OCI-LY3 (cell line): ENCODE measurements at regions not wholly inside any gene's neighbourhood (a gene's known extent, or its start where the extent isn't known, plus 50 kb on each side); places are given as distances from the start of the nearest gene placed in this dataset.
A peak's percentile ranks its signal among the peaks of the same experiment; 100 is the strongest.

Experiments
- H2AFZ ChIP-seq: fragments of 200-600, 300-600 bp; shearing (Covaris generic); 2 replicates; pipeline ENCODE4 v1.6.0; 2014; ENCODE audit warnings: antibody characterized with exemption, low read depth, low read length
- H3K27ac ChIP-seq: fragments of 200-600, 300-600 bp; sonication (generic); 2 replicates; pipeline ENCODE4 v1.5.1; 2014; ENCODE audit warnings: mild to moderate bottlenecking, low read length, moderate library complexity, mixed read lengths
- H3K27me3 ChIP-seq: fragments of 200-600, 300-600 bp; sonication (generic); 2 replicates; pipeline ENCODE4 v1.6.1; 2014; ENCODE audit warnings: low read depth, low read length, mixed read lengths
- H3K36me3 ChIP-seq: fragments of 200-600, 300-600 bp; sonication (generic); replicated peaks from 2 replicates; pipeline ENCODE3; 2014; ENCODE audit warnings: low read depth, low read length, mixed read lengths
- H3K4me1 ChIP-seq: fragments of 300-600, 200-600 bp; sonication (generic); 2 replicates; pipeline ENCODE4 v1.6.1; 2014; ENCODE audit warnings: low read length, mixed read lengths
- H3K4me2 ChIP-seq: fragments of 200-600, 300-600 bp; sonication (generic); 2 replicates; pipeline ENCODE4 v1.6.1; 2014; ENCODE audit warnings: low read length, mixed read lengths
- H3K4me3 ChIP-seq: fragments of 300-600, 200-600 bp; sonication (generic); 2 replicates; pipeline ENCODE4 v1.5.1; 2014; ENCODE audit warnings: antibody characterized with exemption, mild to moderate bottlenecking, low read length, moderate library complexity
- H3K79me2 ChIP-seq: fragments of 300-600, 200-600 bp; shearing (Covaris generic); 2 replicates; pipeline ENCODE4 v1.6.1; 2014; ENCODE audit warnings: mild to moderate bottlenecking, low read length, mixed read lengths
- H3K9ac ChIP-seq: fragments of 300-600, 200-600 bp; shearing (Covaris generic); 2 replicates; pipeline ENCODE4 v1.6.0; 2014; ENCODE audit warnings: mild to moderate bottlenecking, low read length, moderate library complexity
- H3K9me3 ChIP-seq: fragments of 200-600, 300-600 bp; shearing (Covaris generic); 2 replicates; pipeline ENCODE4 v1.6.1; 2014; ENCODE audit warnings: low read length, mixed read lengths; ENCODE audit not compliant: insufficient read depth
- H4K20me1 ChIP-seq: fragments of 200-600, 300-600 bp; sonication (generic); 2 replicates; pipeline ENCODE4 v1.6.1; 2016; ENCODE audit warnings: low read length, mixed read lengths; ENCODE audit not compliant: insufficient read depth
- EZH2phosphoT487 ChIP-seq: fragments of 200-600 bp; shearing (Covaris generic); IDR thresholded peaks from 2 replicates; pipeline ENCODE4 v1.6.1; 2018; ENCODE audit warnings: antibody characterized with exemption, mixed run types, low read depth
- TF ChIP-seq, protein P1 (sequence below): fragments of 200-600, 300-600 bp; sonication (generic); IDR thresholded peaks from 2 replicates; pipeline ENCODE4 v1.5.1; 2014; ENCODE audit warnings: antibody characterized with exemption, low read length, low read depth

DNA sequence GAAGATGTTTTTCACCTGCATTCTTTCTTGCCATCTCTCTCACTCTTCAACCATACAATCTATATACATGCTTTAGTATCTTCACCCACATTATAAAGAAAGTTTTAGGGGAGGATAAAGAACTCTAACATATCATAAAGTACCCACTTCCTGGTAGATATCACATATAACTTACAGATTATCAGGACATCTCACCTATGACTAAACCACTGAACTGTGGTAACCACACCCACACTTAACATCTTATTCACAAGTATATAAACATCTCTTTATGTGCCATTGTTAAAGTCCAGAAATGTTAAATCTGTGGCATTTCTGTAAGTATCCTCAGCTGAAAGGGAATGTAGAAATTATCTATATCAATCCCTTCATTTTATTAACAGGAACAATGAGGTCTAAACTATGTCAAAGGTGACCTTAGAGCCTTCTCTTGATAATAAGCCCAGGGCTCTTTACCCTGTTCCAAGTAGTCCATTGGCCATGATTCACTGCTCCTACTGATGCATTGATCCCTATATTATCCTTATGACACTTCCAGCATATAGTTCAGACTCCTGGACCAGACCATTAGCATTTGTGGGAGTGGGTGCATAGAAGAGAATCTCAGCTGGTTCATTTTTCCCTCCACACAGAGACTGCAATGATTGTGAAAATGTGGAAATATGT, 182.4 kb downstream of the SUCLG1 start:
- Histone ChIP-seq H3K4me3 (no peak overlapping the region), H3K79me2 (no peaks in the 10 kb centered on the region), H3K27me3 (no peaks in the 10 kb centered on the region), H3K9me3 (no peaks in the 10 kb centered on the region), H3K36me3 (no peaks in the 10 kb centered on the region), H3K4me1 (no peaks in the 10 kb centered on the region), H3K9ac (no peak overlapping the region), H3K27ac (no peak overlapping the region), H2AFZ (no peak overlapping the region), H3K4me2 (no peak overlapping the region), H4K20me1 (no peaks in the 10 kb centered on the region)
- no peak for TF ChIP-seq EZH2phosphoT487
- TF ChIP-seq, protein P1, sequence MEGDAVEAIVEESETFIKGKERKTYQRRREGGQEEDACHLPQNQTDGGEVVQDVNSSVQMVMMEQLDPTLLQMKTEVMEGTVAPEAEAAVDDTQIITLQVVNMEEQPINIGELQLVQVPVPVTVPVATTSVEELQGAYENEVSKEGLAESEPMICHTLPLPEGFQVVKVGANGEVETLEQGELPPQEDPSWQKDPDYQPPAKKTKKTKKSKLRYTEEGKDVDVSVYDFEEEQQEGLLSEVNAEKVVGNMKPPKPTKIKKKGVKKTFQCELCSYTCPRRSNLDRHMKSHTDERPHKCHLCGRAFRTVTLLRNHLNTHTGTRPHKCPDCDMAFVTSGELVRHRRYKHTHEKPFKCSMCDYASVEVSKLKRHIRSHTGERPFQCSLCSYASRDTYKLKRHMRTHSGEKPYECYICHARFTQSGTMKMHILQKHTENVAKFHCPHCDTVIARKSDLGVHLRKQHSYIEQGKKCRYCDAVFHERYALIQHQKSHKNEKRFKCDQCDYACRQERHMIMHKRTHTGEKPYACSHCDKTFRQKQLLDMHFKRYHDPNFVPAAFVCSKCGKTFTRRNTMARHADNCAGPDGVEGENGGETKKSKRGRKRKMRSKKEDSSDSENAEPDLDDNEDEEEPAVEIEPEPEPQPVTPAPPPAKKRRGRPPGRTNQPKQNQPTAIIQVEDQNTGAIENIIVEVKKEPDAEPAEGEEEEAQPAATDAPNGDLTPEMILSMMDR = no peak

DNA sequence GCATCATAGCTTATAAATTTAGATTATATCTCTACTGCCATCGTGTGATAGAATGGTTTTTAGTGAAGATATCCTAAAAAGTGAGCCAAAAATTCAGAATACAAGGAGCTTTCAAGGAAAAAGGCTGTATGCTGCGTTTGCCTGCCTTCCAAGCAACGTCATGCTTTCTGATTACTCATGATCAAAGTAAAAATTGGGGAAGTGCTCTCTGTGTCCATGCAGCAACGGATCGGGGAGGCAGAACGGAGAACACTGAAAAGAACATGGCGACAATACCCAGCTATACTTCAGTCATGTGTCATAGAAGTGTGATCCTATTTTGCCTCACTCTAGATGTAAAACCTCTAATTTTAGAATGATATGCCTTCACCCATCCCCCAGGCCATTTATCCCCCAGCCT, 185.7 kb downstream of the SUCLG1 start:
- H3K9ac ChIP-seq = no peak overlapping the region; the same call in 1 of the 2 replicates
- H3K36me3 ChIP-seq = no peaks in the 10 kb centered on the region

DNA sequence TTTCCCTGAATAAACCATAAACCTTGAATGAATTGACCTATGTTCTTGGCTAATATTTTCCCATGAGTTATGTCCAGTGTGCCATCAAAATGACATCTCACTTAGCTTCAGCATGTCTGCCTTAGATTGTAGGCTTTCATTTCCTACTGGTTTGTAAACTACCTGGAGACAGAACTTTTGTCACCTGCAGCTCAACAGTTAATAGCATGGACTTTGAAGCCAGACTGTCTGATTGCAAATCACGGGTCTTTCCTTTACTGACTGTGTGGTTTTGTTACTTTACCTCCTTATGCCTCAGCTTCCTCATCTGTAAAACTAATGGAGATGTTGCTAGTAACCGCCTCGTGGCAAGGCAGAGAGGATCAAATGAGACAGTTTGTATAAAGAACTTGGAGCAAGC, 187.1 kb downstream of the SUCLG1 start:
- no peak overlapping the region for H3K4me2 ChIP-seq
- no peaks in the 10 kb centered on the region for H3K27me3 ChIP-seq
- no peak overlapping the region for H3K4me3 ChIP-seq
- TF ChIP-seq, protein P1 = no peak
- no peak for TF ChIP-seq EZH2phosphoT487
- no peaks in the 10 kb centered on the region for H3K79me2 ChIP-seq
- no peaks in the 10 kb centered on the region for H3K9me3 ChIP-seq
- H3K27ac ChIP-seq = no peak overlapping the region
- no peaks in the 10 kb centered on the region for H3K36me3 ChIP-seq
- no peak overlapping the region for H3K9ac ChIP-seq
- H4K20me1 ChIP-seq = no peaks in the 10 kb centered on the region
- no peak overlapping the region for H2AFZ ChIP-seq
- no peaks in the 10 kb centered on the region for H3K4me1 ChIP-seq

More for the DNA sequence above, 185.7 kb downstream of the SUCLG1 start:
- Histone ChIP-seq H3K79me2 (no peaks in the 10 kb centered on the region), H2AFZ (peak overlapping the region; percentile 35), H3K4me3 (peak overlapping the region; percentile 44), H3K27me3 (no peaks in the 10 kb centered on the region), H3K4me1 (no peaks in the 10 kb centered on the region), H3K9me3 (no peaks in the 10 kb centered on the region), H4K20me1 (no peaks in the 10 kb centered on the region), H3K4me2 (peak overlapping the region; percentile 56), H3K27ac (no peak overlapping the region)
- TF ChIP-seq, protein P1 = peak; percentile 31; the same call in 1 of the 2 replicates
- TF ChIP-seq EZH2phosphoT487 = no peak

DNA sequence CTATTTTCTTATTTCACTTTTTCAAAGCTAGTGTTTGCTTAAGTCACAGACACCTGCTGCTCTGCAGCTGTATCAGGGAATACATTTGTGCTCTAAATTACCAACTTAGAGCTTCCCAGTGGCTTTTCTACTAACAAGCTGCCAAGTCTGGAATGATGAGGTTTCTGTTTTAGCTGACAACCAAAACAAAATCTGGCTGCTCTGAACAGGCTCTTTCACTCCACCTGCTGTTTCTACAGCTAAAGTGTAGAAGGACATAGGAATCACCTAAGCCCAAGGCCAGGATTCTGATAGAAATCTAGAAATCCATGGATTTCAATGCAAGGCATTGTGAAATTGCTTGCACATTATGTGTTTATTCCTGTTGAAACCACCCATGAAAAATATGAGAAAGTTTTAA, 201.2 kb downstream of the SUCLG1 start:
- no peaks in the 10 kb centered on the region for H3K4me1 ChIP-seq
- TF ChIP-seq EZH2phosphoT487 = no peak
- TF ChIP-seq, protein P1 = peak; percentile 48
- H3K9me3 ChIP-seq = no peaks in the 10 kb centered on the region
- H4K20me1 ChIP-seq = no peaks in the 10 kb centered on the region
- no peaks in the 10 kb centered on the region for H3K36me3 ChIP-seq
- H3K27ac ChIP-seq = no peak overlapping the region
- 0 out of 2 replicates have a peak overlapping the region, but pooled peaks have one; percentile 8 for H3K4me2 ChIP-seq
- H3K4me3 ChIP-seq = no peak overlapping the region
- no peaks in the 10 kb centered on the region for H3K79me2 ChIP-seq
- no peak overlapping the region for H3K9ac ChIP-seq
- 0 out of 2 replicates have a peak overlapping the region, but pooled peaks have one; percentile 9 for H2AFZ ChIP-seq
- H3K27me3 ChIP-seq = no peaks in the 10 kb centered on the region
